ENCODE measurements at regions not wholly inside any gene's neighbourhood (a gene's known extent, or its start where the extent isn't known, plus 50 kb on each side); places are given as distances from the start of the nearest gene placed in this dataset.

DNA sequence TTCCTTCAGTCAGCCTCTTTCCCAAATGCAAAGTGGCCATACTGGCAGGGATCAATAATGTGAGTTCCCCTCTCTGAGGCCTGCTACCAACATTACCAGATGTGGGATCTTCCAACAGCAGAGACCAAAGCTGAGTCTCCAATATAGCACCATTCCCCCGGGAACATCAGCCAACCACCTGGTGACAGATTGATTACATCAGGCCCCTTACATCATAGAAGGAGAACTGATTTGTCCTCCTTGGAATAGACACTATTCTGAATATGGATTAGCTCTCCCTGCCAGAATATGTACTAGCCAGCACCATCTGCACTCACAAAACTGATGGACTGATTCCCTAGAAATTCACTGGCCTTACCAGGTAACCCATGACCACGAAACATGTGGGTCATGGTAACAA lies 61.9 kb upstream of the CARMIL1 start:
- no peak for TF ChIP-seq PAX8 (IDR thresholded peaks at IDR 0.05)
- TF ChIP-seq, protein P1, sequence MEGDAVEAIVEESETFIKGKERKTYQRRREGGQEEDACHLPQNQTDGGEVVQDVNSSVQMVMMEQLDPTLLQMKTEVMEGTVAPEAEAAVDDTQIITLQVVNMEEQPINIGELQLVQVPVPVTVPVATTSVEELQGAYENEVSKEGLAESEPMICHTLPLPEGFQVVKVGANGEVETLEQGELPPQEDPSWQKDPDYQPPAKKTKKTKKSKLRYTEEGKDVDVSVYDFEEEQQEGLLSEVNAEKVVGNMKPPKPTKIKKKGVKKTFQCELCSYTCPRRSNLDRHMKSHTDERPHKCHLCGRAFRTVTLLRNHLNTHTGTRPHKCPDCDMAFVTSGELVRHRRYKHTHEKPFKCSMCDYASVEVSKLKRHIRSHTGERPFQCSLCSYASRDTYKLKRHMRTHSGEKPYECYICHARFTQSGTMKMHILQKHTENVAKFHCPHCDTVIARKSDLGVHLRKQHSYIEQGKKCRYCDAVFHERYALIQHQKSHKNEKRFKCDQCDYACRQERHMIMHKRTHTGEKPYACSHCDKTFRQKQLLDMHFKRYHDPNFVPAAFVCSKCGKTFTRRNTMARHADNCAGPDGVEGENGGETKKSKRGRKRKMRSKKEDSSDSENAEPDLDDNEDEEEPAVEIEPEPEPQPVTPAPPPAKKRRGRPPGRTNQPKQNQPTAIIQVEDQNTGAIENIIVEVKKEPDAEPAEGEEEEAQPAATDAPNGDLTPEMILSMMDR (IDR thresholded peaks at IDR 0.05 in 2 of 3, conservative IDR thresholded peaks at IDR 0.05 in 1 of 3; ENCODE audit: control insufficient read depth in 2 of 3, extremely low read depth in 1 of 3, insufficient read depth in 1 of 3, low read depth in 3 of 3, low read length in 3 of 3) = no peak
- no peak for TF ChIP-seq EGR1 (IDR thresholded peaks at IDR 0.05; ENCODE audit: borderline replicate concordance in 1 of 2, low read depth in 2 of 2, low read length in 2 of 2)
- TF ChIP-seq BCL11A (IDR thresholded peaks at IDR 0.05; ENCODE audit: low read depth, low read length) = no peak
- TF ChIP-seq IKZF1 (conservative IDR thresholded peaks at IDR 0.05) = no peak
- TF ChIP-seq CREB1 (IDR thresholded peaks at IDR 0.05; ENCODE audit: low read depth) = no peak

All from GM12878 (cell line).